SK-N-MC (cell line): ENCODE measurements at regions not wholly inside any gene's neighbourhood (a gene's known extent, or its start where the extent isn't known, plus 50 kb on each side); places are given as distances from the start of the nearest gene placed in this dataset.

ENCODE experiments used
- EZH2 ChIP-seq: fragments of 200-600 bp; sonication (generic); IDR thresholded peaks from one replicate; pipeline ENCODE4 v1.6.1; 2017; ENCODE audit warnings: antibody characterized with exemption
- FOXP2 ChIP-seq: optimal IDR thresholded peaks from 2 replicates; pipeline ENCODE3; 2011; ENCODE audit warnings: mild to moderate bottlenecking, moderate library complexity; ENCODE audit not compliant: insufficient read depth; ENCODE audit errors: extremely low read length, control extremely low read depth
- POLR2AphosphoS5 ChIP-seq: IDR thresholded peaks from 2 replicates; pipeline ENCODE4 v1.6.1; 2012; ENCODE audit warnings: mild to moderate bottlenecking, low read depth, low read length, borderline replicate concordance

GRCh38 chr4:112865443-112865842, 184.0 kb upstream of the ANK2 start:
- no peak for TF ChIP-seq POLR2AphosphoS5
- no peak for TF ChIP-seq EZH2
- TF ChIP-seq FOXP2, result no peak
